ENCODE measurements at regions not wholly inside any gene's neighbourhood (a gene's known extent, or its start where the extent isn't known, plus 50 kb on each side); places are given as distances from the start of the nearest gene placed in this dataset.

DNA sequence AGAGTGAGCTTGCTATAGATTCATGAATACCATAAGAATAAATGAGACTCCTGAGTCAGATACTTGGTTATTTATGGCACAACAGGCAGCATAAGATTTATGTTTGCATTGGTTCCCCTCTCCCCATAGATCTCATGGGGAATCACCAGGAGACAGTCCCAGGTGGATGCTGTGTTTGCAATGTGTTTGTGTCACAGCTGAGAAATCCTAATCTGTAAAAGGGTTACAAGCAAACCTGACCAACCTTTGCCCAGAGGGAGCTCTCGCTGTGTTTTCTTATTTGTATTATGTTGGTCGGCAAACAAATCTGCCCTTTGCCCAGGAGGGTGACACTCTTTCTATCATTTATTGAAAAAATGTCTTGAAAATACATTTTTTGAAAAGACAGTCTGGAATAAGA, 236.2 kb downstream of the ZPLD1 start:
- intact Hi-C loops (cut with micrococcal nuclease; ENCODE audit: unreplicated experiment) (loop anchor here (5.0 to 10.0 kb wide), 2 partner anchors 741 to 866 kb away; no protein-coding TSS in a partner anchor), in situ Hi-C loops (cut with MboI) (no loop called here)
- SMC1A ChIA-PET (ENCODE audit: uncharacterized antibody, unreplicated experiment): interaction anchor here (0.8 to 8.9 kb wide), 7 partner anchors 9 to 859 kb away, joined by 3 to 122 read pairs (median 4); no protein-coding TSS in a partner anchor
- Histone ChIP-seq H3K36me3 (ENCODE audit: control insufficient read depth in 2 of 2, insufficient read depth in 2 of 2, low read length in 1 of 2) (no peaks in the 10 kb centered on the region), H2AFZ (ENCODE audit: control insufficient read depth, low read depth, low read length) (no peak overlapping the region), H4K20me1 (ENCODE audit: control insufficient read depth, insufficient read depth) (no peaks in the 10 kb centered on the region), H3K4me2 (ENCODE audit: control insufficient read depth, insufficient read depth) (no peak overlapping the region), H3K4me1 (ENCODE audit: control insufficient read depth, insufficient read depth, low read length) (no peaks in the 10 kb centered on the region), H3K9me3 (replicated peaks; ENCODE audit: control insufficient read depth, insufficient read depth, low read length) (no peaks in the 10 kb centered on the region), H3K27ac (ENCODE audit: control insufficient read depth, insufficient read depth) (no peak overlapping the region), H3K4me3 (no peak overlapping the region), H3K79me2 (ENCODE audit: control insufficient read depth, insufficient read depth, low read length) (no peaks in the 10 kb centered on the region), H3K27me3 (replicated peaks in 1 of 2; ENCODE audit: control insufficient read depth in 2 of 2, insufficient read depth in 2 of 2, low read length in 1 of 2) (no peaks in the 10 kb centered on the region; a peak in 1 of 4 replicates), H3K9ac (ENCODE audit: control insufficient read depth, insufficient read depth, low read length) (no peak overlapping the region)
- DNase-seq (ENCODE audit: low read depth, low spot score): no peak
- CTCF ChIA-PET: interaction anchor here (1.1 to 9.9 kb wide), 8 partner anchors 9 to 867 kb away, joined by 3 to 180 read pairs (median 14); no protein-coding TSS in a partner anchor
- POLR2A ChIA-PET: no interaction called here
- 9% methylated on average over 2 of the region's 2 CpGs for WGBS (ENCODE audit: insufficient coverage, insufficient replicate concordance, low lambda C conversion rate, missing lambda C conversion rate)
- ATAC-seq: no peak
- RAD21 ChIA-PET (ENCODE audit: unreplicated experiment): interaction anchor here (1.0 to 6.3 kb wide), 4 partner anchors 44 to 857 kb away, joined by 3 to 98 read pairs (median 18); no protein-coding TSS in a partner anchor
- TF ChIP-seq, protein P1, sequence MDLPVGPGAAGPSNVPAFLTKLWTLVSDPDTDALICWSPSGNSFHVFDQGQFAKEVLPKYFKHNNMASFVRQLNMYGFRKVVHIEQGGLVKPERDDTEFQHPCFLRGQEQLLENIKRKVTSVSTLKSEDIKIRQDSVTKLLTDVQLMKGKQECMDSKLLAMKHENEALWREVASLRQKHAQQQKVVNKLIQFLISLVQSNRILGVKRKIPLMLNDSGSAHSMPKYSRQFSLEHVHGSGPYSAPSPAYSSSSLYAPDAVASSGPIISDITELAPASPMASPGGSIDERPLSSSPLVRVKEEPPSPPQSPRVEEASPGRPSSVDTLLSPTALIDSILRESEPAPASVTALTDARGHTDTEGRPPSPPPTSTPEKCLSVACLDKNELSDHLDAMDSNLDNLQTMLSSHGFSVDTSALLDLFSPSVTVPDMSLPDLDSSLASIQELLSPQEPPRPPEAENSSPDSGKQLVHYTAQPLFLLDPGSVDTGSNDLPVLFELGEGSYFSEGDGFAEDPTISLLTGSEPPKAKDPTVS (IDR thresholded peaks at IDR 0.05; ENCODE audit: low read depth, low read length): no peak
- TF ChIP-seq CBX3 (IDR thresholded peaks at IDR 0.05; ENCODE audit: borderline replicate concordance, low read depth) (no peak), RELA (IDR thresholded peaks at IDR 0.05; ENCODE audit: borderline replicate concordance, partially characterized antibody) (no peak), MYC (IDR thresholded peaks at IDR 0.05; ENCODE audit: insufficient read depth, insufficient read length, insufficient replicate concordance, low read length, severe bottlenecking) (no peak), TBL1XR1 (IDR thresholded peaks at IDR 0.05; ENCODE audit: low read depth, low read length) (no peak), STAT3 (IDR thresholded peaks at IDR 0.05; ENCODE audit: low read depth, low read length) (no peak), RB1 (IDR thresholded peaks at IDR 0.05; ENCODE audit: borderline replicate concordance) (no peak), EGR1 (IDR thresholded peaks at IDR 0.05; ENCODE audit: borderline replicate concordance in 1 of 2, low read depth in 2 of 2, low read length in 2 of 2) (no peak), IKZF2 (IDR thresholded peaks at IDR 0.05) (no peak), NFYA (IDR thresholded peaks at IDR 0.05; ENCODE audit: borderline replicate concordance, low read depth, low read length) (no peak)
- TF ChIP-seq, protein P2, sequence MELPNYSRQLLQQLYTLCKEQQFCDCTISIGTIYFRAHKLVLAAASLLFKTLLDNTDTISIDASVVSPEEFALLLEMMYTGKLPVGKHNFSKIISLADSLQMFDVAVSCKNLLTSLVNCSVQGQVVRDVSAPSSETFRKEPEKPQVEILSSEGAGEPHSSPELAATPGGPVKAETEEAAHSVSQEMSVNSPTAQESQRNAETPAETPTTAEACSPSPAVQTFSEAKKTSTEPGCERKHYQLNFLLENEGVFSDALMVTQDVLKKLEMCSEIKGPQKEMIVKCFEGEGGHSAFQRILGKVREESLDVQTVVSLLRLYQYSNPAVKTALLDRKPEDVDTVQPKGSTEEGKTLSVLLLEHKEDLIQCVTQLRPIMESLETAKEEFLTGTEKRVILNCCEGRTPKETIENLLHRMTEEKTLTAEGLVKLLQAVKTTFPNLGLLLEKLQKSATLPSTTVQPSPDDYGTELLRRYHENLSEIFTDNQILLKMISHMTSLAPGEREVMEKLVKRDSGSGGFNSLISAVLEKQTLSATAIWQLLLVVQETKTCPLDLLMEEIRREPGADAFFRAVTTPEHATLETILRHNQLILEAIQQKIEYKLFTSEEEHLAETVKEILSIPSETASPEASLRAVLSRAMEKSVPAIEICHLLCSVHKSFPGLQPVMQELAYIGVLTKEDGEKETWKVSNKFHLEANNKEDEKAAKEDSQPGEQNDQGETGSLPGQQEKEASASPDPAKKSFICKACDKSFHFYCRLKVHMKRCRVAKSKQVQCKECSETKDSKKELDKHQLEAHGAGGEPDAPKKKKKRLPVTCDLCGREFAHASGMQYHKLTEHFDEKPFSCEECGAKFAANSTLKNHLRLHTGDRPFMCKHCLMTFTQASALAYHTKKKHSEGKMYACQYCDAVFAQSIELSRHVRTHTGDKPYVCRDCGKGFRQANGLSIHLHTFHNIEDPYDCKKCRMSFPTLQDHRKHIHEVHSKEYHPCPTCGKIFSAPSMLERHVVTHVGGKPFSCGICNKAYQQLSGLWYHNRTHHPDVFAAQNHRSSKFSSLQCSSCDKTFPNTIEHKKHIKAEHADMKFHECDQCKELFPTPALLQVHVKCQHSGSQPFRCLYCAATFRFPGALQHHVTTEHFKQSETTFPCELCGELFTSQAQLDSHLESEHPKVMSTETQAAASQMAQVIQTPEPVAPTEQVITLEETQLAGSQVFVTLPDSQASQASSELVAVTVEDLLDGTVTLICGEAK (IDR thresholded peaks at IDR 0.05; ENCODE audit: borderline replicate concordance): no peak
- TF ChIP-seq, protein P3, sequence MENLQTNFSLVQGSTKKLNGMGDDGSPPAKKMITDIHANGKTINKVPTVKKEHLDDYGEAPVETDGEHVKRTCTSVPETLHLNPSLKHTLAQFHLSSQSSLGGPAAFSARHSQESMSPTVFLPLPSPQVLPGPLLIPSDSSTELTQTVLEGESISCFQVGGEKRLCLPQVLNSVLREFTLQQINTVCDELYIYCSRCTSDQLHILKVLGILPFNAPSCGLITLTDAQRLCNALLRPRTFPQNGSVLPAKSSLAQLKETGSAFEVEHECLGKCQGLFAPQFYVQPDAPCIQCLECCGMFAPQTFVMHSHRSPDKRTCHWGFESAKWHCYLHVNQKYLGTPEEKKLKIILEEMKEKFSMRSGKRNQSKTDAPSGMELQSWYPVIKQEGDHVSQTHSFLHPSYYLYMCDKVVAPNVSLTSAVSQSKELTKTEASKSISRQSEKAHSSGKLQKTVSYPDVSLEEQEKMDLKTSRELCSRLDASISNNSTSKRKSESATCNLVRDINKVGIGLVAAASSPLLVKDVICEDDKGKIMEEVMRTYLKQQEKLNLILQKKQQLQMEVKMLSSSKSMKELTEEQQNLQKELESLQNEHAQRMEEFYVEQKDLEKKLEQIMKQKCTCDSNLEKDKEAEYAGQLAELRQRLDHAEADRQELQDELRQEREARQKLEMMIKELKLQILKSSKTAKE (IDR thresholded peaks at IDR 0.05; ENCODE audit: low read depth, poor library complexity, severe bottlenecking): no peak
- TF ChIP-seq, protein P4, sequence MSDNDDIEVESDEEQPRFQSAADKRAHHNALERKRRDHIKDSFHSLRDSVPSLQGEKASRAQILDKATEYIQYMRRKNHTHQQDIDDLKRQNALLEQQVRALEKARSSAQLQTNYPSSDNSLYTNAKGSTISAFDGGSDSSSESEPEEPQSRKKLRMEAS (IDR thresholded peaks at IDR 0.05; ENCODE audit: low read depth, low read length): no peak
- no peak for FAIRE-seq
- no TSS peak for BruUV-seq (replicated peaks)
